Epithelial cell of esophagus (primary cell): ENCODE measurements at regions not wholly inside any gene's neighbourhood (a gene's known extent, or its start where the extent isn't known, plus 50 kb on each side); places are given as distances from the start of the nearest gene placed in this dataset.

Experiments used
- DNase-seq: peaks from one replicate; pipeline ENCODE4 v3.0.0; 2010; ENCODE audit warnings: low read depth
- H3K4me3 ChIP-seq: 2 replicates; pipeline ENCODE4 v1.5.1; 2011; ENCODE audit warnings: mild to moderate bottlenecking, low read length, control low read depth
- TF ChIP-seq, protein P1 (sequence below): IDR thresholded peaks from 2 replicates; pipeline ENCODE4 v1.5.1; 2011; ENCODE audit warnings: low read depth, mild to moderate bottlenecking, low read length, control low read depth, inconsistent platforms; ENCODE audit not compliant: insufficient read depth; ENCODE audit errors: missing control alignments

DNA sequence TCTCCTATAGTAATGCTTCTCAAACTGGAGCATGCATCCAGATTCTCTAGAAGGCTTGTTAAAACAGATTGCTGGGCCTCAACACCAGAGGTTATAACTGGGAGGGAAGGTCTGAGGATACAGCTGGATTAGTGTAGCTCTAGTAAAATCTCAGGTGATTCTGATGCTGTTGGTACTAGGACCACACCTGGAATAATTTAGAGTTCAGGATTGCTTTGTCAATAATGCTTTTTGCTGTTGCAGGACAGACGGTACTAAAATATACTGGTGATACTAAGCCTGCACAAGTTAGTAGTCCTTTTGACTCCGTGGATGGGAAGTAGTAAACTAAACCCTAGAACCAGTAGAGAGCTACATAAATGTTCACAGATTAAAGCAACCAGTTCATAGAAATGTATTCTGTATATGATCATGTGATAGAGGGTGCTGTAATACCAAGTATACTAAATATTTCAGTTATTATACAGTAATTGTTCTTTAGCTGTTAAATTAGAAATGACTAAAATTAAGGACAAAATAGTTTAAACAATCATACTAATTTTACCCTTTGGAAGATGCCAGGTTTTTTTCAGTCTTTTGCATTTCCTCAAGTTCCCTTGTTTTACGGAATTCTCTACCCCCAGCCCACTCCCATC lies 258.2 kb upstream of the STARD13 start:
- DNase-seq: peak; percentile 14
- H3K4me3 ChIP-seq: peak overlapping the region; percentile 71
- TF ChIP-seq, protein P1, sequence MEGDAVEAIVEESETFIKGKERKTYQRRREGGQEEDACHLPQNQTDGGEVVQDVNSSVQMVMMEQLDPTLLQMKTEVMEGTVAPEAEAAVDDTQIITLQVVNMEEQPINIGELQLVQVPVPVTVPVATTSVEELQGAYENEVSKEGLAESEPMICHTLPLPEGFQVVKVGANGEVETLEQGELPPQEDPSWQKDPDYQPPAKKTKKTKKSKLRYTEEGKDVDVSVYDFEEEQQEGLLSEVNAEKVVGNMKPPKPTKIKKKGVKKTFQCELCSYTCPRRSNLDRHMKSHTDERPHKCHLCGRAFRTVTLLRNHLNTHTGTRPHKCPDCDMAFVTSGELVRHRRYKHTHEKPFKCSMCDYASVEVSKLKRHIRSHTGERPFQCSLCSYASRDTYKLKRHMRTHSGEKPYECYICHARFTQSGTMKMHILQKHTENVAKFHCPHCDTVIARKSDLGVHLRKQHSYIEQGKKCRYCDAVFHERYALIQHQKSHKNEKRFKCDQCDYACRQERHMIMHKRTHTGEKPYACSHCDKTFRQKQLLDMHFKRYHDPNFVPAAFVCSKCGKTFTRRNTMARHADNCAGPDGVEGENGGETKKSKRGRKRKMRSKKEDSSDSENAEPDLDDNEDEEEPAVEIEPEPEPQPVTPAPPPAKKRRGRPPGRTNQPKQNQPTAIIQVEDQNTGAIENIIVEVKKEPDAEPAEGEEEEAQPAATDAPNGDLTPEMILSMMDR: no peak

DNA sequence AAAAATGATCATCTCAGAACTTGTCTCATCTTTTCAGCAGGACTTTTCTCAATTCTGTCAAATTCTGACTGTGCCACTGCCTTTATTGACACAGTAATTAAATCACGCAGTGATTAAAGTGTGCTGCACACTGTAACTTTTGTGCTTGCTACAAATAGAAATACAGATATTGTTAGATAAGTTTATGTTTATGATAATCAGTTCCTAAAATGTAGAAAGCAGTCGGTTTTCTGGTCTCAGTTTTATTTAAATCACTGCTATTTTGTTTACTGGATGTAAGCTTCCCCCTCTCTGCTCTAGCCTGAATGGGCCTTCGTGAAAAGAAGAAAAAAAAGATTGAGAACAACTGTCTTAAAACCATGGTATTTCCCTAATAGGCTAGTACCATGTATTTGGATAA lies 258.8 kb upstream of the STARD13 start:
- DNase-seq: no peak
- TF ChIP-seq, protein P1: no peak
- H3K4me3 ChIP-seq: no peak overlapping the region

DNA sequence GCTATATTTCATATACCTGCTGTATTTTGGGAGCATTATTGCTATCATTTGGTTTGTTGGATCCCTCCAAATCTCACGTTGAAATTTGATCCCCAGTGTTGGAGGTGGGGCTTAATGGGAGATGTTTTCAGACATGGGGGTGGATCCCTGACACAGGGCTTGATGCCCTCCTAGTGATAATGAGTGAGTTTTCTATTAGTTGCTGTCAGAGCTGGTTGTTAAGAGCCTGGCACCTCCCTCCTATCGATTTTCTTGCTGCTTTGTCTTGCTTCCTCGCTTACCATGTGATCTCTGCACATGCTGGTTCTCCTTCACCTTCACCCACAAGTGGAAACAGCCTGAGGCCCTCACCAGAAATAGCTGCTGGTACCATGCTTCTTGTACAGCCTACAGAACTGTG lies 259.9 kb upstream of the STARD13 start:
- no peak for DNase-seq
- TF ChIP-seq, protein P1: no peak

DNA sequence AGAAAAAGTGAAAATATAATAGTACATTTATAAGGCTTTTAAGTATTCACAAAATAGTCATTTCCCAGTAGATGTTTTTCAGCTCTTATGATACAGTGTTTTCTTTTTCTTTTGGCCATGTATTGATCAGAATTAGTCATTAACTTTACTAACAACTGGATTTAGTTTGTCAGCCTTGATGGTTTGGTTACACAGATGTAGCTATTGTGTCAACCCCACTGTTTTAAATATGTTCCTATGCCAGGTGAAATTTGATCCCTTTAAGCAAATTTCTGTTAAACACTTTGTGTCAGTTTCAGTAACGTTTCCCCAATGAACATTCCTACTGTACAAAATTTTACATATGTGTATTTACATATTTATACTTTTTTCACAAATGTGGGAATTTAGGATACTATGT lies 261.5 kb upstream of the STARD13 start:
- TF ChIP-seq, protein P1: no peak
- no peak overlapping the region for H3K4me3 ChIP-seq
- DNase-seq: no peak

More for the DNA sequence above, 259.9 kb upstream of the STARD13 start:
- H3K4me3 ChIP-seq: no peak overlapping the region

DNA sequence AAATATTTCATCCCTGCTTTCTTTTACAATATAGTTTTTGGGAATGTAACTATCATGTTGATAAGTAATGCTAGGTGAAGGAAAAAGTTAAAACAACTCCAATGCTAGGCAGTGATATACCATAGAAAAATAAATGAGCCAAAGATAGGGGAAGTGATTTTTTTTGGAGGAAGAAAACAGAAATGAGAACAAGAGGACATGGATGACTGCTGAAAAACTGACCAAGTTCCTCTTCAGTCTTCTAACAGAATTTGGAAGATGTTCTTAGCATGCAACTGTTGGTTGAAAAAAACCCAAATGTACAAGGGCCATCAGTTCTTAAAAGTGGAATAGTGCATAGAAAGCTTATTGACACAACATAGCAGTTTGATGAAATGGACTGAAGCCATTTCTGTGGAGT lies 262.5 kb upstream of the STARD13 start:
- no peak overlapping the region for H3K4me3 ChIP-seq
- TF ChIP-seq, protein P1: no peak
- DNase-seq: no peak

DNA sequence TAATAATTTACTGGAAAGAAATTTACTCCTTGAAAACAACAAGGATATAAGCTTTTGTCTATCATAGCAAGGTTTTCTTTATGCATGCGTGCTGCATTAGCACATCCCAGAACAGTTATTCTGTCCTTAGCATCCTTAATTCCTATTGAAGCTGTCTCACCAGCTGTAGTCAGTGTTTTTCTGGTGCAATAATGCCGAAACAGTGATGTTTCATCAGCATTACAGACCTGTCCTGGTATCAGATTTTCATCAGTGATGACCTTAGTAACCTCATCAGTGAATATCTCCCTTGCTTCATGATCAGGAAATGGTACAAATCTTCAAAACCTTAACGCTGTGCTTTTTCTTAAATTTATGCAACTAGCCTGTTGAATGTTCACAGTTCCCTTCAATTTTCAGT lies 264.7 kb upstream of the STARD13 start:
- TF ChIP-seq, protein P1: no peak
- no peak overlapping the region for H3K4me3 ChIP-seq
- DNase-seq: no peak

DNA sequence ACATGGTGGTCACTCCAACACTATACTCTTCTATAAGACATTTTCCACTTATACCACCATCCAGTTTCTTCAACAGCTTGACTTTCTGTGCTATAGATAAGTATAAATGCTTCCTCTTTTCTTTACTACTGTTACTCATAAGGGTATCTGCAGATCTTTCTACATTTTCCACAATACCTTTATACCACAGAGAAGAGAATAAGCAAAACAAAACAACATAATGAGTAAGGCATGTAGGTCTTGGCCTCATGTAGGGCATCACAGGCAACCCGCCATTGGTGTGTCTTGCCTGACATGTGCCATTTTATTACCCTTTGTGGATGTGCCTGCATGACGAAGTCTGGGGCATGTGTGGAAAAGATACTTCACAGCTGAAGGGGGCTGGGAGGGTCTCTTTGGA lies 265.3 kb upstream of the STARD13 start:
- TF ChIP-seq, protein P1: no peak
- H3K4me3 ChIP-seq: no peak overlapping the region
- DNase-seq: no peak
